Right lobe of liver (tissue), 6 donors: ENCODE measurements at regions not wholly inside any gene's neighbourhood (a gene's known extent, or its start where the extent isn't known, plus 50 kb on each side); places are given as distances from the start of the nearest gene placed in this dataset.
"Not testable (repeated sequence)": the region's sequence is repeated elsewhere in the genome, so short reads cannot be mapped to it uniquely, and the experiment has no call there.

ENCODE experiments used
- ATAC-seq, 4 donors: fragments of 200-7000 bp; cut with Tn5 transposase; one replicate each; pipeline ENCODE4 v1.9.1; 2020; ENCODE audit warnings: mild to moderate bottlenecking in 4 of 4, moderate library complexity in 4 of 4
- DNase-seq, 3 donors: peaks; one replicate each; pipeline ENCODE4 v3.0.0-alpha.2; 2020
- H3K27ac ChIP-seq, 3 donors: fragments of 200-600 bp; one replicate each; pipeline ENCODE4 v1.8.0; 2022
- H3K27me3 ChIP-seq, 2 donors: fragments of 200-600 bp; one replicate each; pipeline ENCODE4 v1.8.0; 2022
- H3K36me3 ChIP-seq, 4 donors: fragments of 200-600 bp; sonication (generic) in 1 of 4; one replicate each; pipeline versions ENCODE4 v1.5.1 to v1.8.0; 2017 to 2022; ENCODE audit warnings: control low read depth in 1 of 4
- H3K4me1 ChIP-seq, 4 donors: fragments of 200-600 bp; sonication (generic) in 1 of 4; one replicate each; pipeline versions ENCODE4 v1.5.1 to v1.8.0; 2017 to 2022; ENCODE audit warnings: control low read depth in 1 of 4
- H3K4me3 ChIP-seq, 3 donors: fragments of 200-600 bp; one replicate each; pipeline ENCODE4 v1.8.0; 2022
- H3K9me3 ChIP-seq, 4 donors: fragments of 200-600 bp; sonication (generic) in 1 of 4; one replicate each; pipeline versions ENCODE4 v1.5.1 to v1.8.0; 2017 to 2022; ENCODE audit warnings: control low read depth in 1 of 4
- CTCF ChIP-seq, 4 donors: fragments of 200-600 bp in 3 of 4; fragments of 450-650 bp in 1 of 4; IDR thresholded peaks; one replicate each; pipeline versions ENCODE4 v1.5.1 to v1.8.0; 2016 to 2022; ENCODE audit warnings: antibody characterized with exemption in 4 of 4, mild to moderate bottlenecking in 2 of 4
- POLR2A ChIP-seq: fragments of 450-650 bp; IDR thresholded peaks from one replicate; pipeline ENCODE4 v1.6.1; 2017; ENCODE audit warnings: antibody characterized with exemption, mild to moderate bottlenecking
- WGBS: methylation state at CpG from one replicate; pipeline ENCODE4 v1.1.6; 2018; ENCODE audit warnings: low coverage, low lambda C conversion rate; ENCODE audit not compliant: insufficient coverage; ENCODE audit errors: missing lambda C conversion rate; 5-methylcytosine and 5-hydroxymethylcytosine counted together
- intact Hi-C, 2 donors: fragments of 100-400 bp; cut with DNase I; formaldehyde crosslinking; loops; one replicate each; pipeline versions ENCODE4 v1.11.2 to v1.14.1; 2022
- donor health status: DM: no; HTN: yes; CAD: no.
- donor health status: DM: no; HTN: no; CAD: no.
- donor health status: DM: no; HTN: no; CAD: no.
- donor health status: DM: no; HTN: yes; CAD: no.
- donor health status: DM: no; HTN: yes; CAD: no.

GRCh38 chr11:122592641-122593040 lies 62.9 kb upstream of the UBASH3B start:
- 36% methylated on average over 6 of the region's 6 CpGs for WGBS
- Histone ChIP-seq H3K36me3 (no peaks in the 10 kb centered on the region), H3K4me1 (no peaks in the 10 kb centered on the region), H3K27ac (no peak overlapping the region), H3K4me3 (no peak overlapping the region), H3K27me3 (no peaks in the 10 kb centered on the region), H3K9me3 (no peaks in the 10 kb centered on the region)
- DNase-seq (no peak), ATAC-seq (no peak)
- intact Hi-C loops = no loop called here
- TF ChIP-seq POLR2A (no peak), CTCF (IDR thresholded peaks at IDR 0.05) (no peak)

- H3K27me3 ChIP-seq = no peaks in the 10 kb centered on the region
- ATAC-seq (no peak), DNase-seq (no peak)
- intact Hi-C loops = no loop called here
- TF ChIP-seq CTCF (IDR thresholded peaks at IDR 0.05) (no peak), POLR2A (no peak)
- no peak overlapping the region for H3K4me3 ChIP-seq
- no peak overlapping the region for H3K27ac ChIP-seq
- peaks cover 0 to 2% (median 0%) of the 10 kb centered on the region in 4 donors for H3K4me1 ChIP-seq
- H3K36me3 ChIP-seq = no peaks in the 10 kb centered on the region
- H3K9me3 ChIP-seq = no peaks in the 10 kb centered on the region
- 70% methylated on average over 8 of the region's 8 CpGs for WGBS
Observed at GRCh38 chr11:122584670-122585069, 70.9 kb upstream of the UBASH3B start.

- H3K4me1 ChIP-seq, H3K36me3 ChIP-seq, H3K27me3 ChIP-seq, DNase-seq, intact Hi-C loops, H3K4me3 ChIP-seq, H3K27ac ChIP-seq, ATAC-seq, H3K9me3 ChIP-seq: not testable (repeated sequence)
- WGBS = 55% methylated on average over 13 of the region's 13 CpGs
Observed at GRCh38 chr11:122580071-122580470, 75.5 kb upstream of the UBASH3B start.

- Histone ChIP-seq H3K27ac (no peak overlapping the region), H3K4me1 (peaks cover 0 to 2% (median 0%) of the 10 kb centered on the region in 4 donors), H3K9me3 (no peaks in the 10 kb centered on the region), H3K36me3 (no peaks in the 10 kb centered on the region), H3K4me3 (no peak overlapping the region), H3K27me3 (no peaks in the 10 kb centered on the region)
- no peak for ATAC-seq
- DNase-seq = no peak
- intact Hi-C loops = no loop called here
- TF ChIP-seq POLR2A (no peak), CTCF (IDR thresholded peaks at IDR 0.05) (no peak)
- WGBS = 81% methylated on average over 3 of the region's 3 CpGs
Observed at GRCh38 chr11:122578171-122578825, 77.2 kb upstream of the UBASH3B start.

- DNase-seq (no peak), ATAC-seq (no peak)
- H3K9me3 ChIP-seq = no peaks in the 10 kb centered on the region
- 67% methylated on average over 2 of the region's 3 CpGs for WGBS
- TF ChIP-seq POLR2A (no peak), CTCF (IDR thresholded peaks at IDR 0.05) (no peak)
- intact Hi-C loops = no loop called here
- H3K4me1 ChIP-seq = no peaks in the 10 kb centered on the region
- no peaks in the 10 kb centered on the region for H3K36me3 ChIP-seq
- no peak overlapping the region for H3K4me3 ChIP-seq
- no peaks in the 10 kb centered on the region for H3K27me3 ChIP-seq
- no peak overlapping the region for H3K27ac ChIP-seq
Observed at GRCh38 chr11:122572592-122572991, 82.9 kb upstream of the UBASH3B start.
